KMS-11 (cell line): ENCODE measurements at regions not wholly inside any gene's neighbourhood (a gene's known extent, or its start where the extent isn't known, plus 50 kb on each side); places are given as distances from the start of the nearest gene placed in this dataset.

Experiments used
- H2AFZ ChIP-seq: fragments of 200-600 bp; sonication (generic); 2 replicates; pipeline ENCODE4 v1.6.1; 2016; ENCODE audit warnings: antibody characterized with exemption, mixed run types, low read depth
- H3K27ac ChIP-seq: fragments of 200-600 bp; sonication (generic); 2 replicates; pipeline ENCODE4 v1.6.1; 2016; ENCODE audit warnings: mild to moderate bottlenecking, mixed run types
- H3K27me3 ChIP-seq: fragments of 200-600 bp; sonication (generic); 2 replicates; pipeline ENCODE4 v1.6.1; 2017; ENCODE audit warnings: mild to moderate bottlenecking, low read depth, mixed run types, moderate library complexity; ENCODE audit not compliant: insufficient read depth
- H3K36me3 ChIP-seq: fragments of 200-600 bp; sonication (generic); 2 replicates; pipeline ENCODE4 v1.6.1; 2017; ENCODE audit warnings: mild to moderate bottlenecking, mixed run types; ENCODE audit not compliant: insufficient read depth
- H3K4me1 ChIP-seq: fragments of 200-600 bp; sonication (generic); 2 replicates; pipeline ENCODE4 v1.6.1; 2016; ENCODE audit warnings: mild to moderate bottlenecking, low read depth, mixed run types; ENCODE audit not compliant: poor library complexity, severe bottlenecking
- H3K4me2 ChIP-seq: fragments of 200-600 bp; sonication (generic); 2 replicates; pipeline ENCODE4 v1.7.0; 2016; ENCODE audit warnings: mild to moderate bottlenecking, mixed run types
- H3K4me3 ChIP-seq: fragments of 200-600 bp; sonication (generic); IDR thresholded peaks from 2 replicates; pipeline ENCODE4 v1.6.1; 2017; ENCODE audit warnings: low read depth, low read length, mixed read lengths; ENCODE audit not compliant: insufficient read depth
- H3K79me2 ChIP-seq: fragments of 200-600 bp; sonication (generic); 2 replicates; pipeline ENCODE4 v1.6.1; 2016; ENCODE audit warnings: low read depth, mixed run types; ENCODE audit not compliant: insufficient read depth
- H3K9ac ChIP-seq: fragments of 200-600 bp; sonication (generic); 2 replicates; pipeline ENCODE4 v1.6.1; 2016; ENCODE audit warnings: mild to moderate bottlenecking, mixed run types
- H4K20me1 ChIP-seq: fragments of 200-600 bp; sonication (generic); 2 replicates; pipeline ENCODE4 v1.6.1; 2016; ENCODE audit warnings: mild to moderate bottlenecking, mixed run types; ENCODE audit not compliant: insufficient read depth
- CTCF ChIP-seq: fragments of 200-600 bp; sonication (generic); conservative IDR thresholded peaks from 2 replicates; pipeline ENCODE4 v1.6.1; 2017; ENCODE audit warnings: low read depth, mild to moderate bottlenecking, antibody characterized with exemption, low read length, moderate library complexity, mixed read lengths

- H3K79me2 ChIP-seq, result no peaks in the 10 kb centered on the region
- peaks cover 45% of the 10 kb centered on the region for H3K4me1 ChIP-seq
- no peak overlapping the region for H2AFZ ChIP-seq
- no peaks in the 10 kb centered on the region for H4K20me1 ChIP-seq
- H3K36me3 ChIP-seq, result no peaks in the 10 kb centered on the region
- TF ChIP-seq CTCF, result no peak
- H3K27ac ChIP-seq, result no peak overlapping the region
- no peak overlapping the region for H3K9ac ChIP-seq
- no peak overlapping the region for H3K4me3 ChIP-seq
- peak overlapping the region; percentile 35; the same call in 1 of the 2 replicates for H3K4me2 ChIP-seq
- no peaks in the 10 kb centered on the region for H3K27me3 ChIP-seq
Measured at GRCh38 chr2:48250943-48251342, 63.5 kb upstream of the FOXN2 start.

- Histone ChIP-seq H2AFZ (no peak overlapping the region), H3K9ac (no peak overlapping the region), H3K4me1 (peaks cover 45% of the 10 kb centered on the region), H3K4me2 (no peak overlapping the region; the same call in 1 of the 2 replicates), H3K36me3 (no peaks in the 10 kb centered on the region), H3K79me2 (no peaks in the 10 kb centered on the region), H3K4me3 (no peak overlapping the region), H4K20me1 (no peaks in the 10 kb centered on the region), H3K27ac (no peak overlapping the region), H3K27me3 (no peaks in the 10 kb centered on the region)
- TF ChIP-seq CTCF, result no peak
Measured at GRCh38 chr2:48251437-48252148, 62.9 kb upstream of the FOXN2 start.

GRCh38 chr2:48253301-48253700 lies 61.2 kb upstream of the FOXN2 start:
- Histone ChIP-seq H3K4me2 (no peak overlapping the region), H3K4me1 (peaks cover 38% of the 10 kb centered on the region), H3K4me3 (no peak overlapping the region), H3K9ac (no peak overlapping the region), H3K27ac (no peak overlapping the region), H3K27me3 (no peaks in the 10 kb centered on the region), H3K79me2 (no peaks in the 10 kb centered on the region), H2AFZ (no peak overlapping the region), H4K20me1 (no peaks in the 10 kb centered on the region), H3K36me3 (no peaks in the 10 kb centered on the region)
- no peak for TF ChIP-seq CTCF

GRCh38 chr2:48254839-48255238 lies 59.6 kb upstream of the FOXN2 start:
- no peak overlapping the region for H3K27ac ChIP-seq
- H3K4me2 ChIP-seq, result no peak overlapping the region
- no peak overlapping the region for H3K9ac ChIP-seq
- peaks cover 22% of the 10 kb centered on the region for H3K4me1 ChIP-seq
- H3K79me2 ChIP-seq, result no peaks in the 10 kb centered on the region
- no peaks in the 10 kb centered on the region for H4K20me1 ChIP-seq
- no peaks in the 10 kb centered on the region for H3K27me3 ChIP-seq
- no peak overlapping the region for H2AFZ ChIP-seq
- H3K36me3 ChIP-seq, result no peaks in the 10 kb centered on the region
- no peak for TF ChIP-seq CTCF
- H3K4me3 ChIP-seq, result no peak overlapping the region
